IPS-20b (cell line): ENCODE measurements at regions not wholly inside any gene's neighbourhood (a gene's known extent, or its start where the extent isn't known, plus 50 kb on each side); places are given as distances from the start of the nearest gene placed in this dataset.

ENCODE experiments used
- H3K27ac ChIP-seq: one replicate; pipeline ENCODE4 v1.5.1; 2013; ENCODE audit warnings: low read length
- H3K27me3 ChIP-seq: 2 replicates; pipeline ENCODE4 v1.6.1; 2013; ENCODE audit warnings: mild to moderate bottlenecking, low read length, inconsistent platforms; ENCODE audit not compliant: insufficient read depth
- H3K36me3 ChIP-seq: 2 replicates; pipeline ENCODE4 v1.6.1; 2013; ENCODE audit warnings: low read depth, mild to moderate bottlenecking, inconsistent platforms, low read length, moderate library complexity; ENCODE audit not compliant: insufficient read depth
- H3K4me1 ChIP-seq: 2 replicates; pipeline ENCODE4 v1.6.1; 2013; ENCODE audit warnings: mild to moderate bottlenecking, control low read depth, inconsistent platforms, low read length, moderate library complexity; ENCODE audit not compliant: insufficient read depth
- H3K4me3 ChIP-seq: 2 replicates; pipeline ENCODE4 v1.5.1; 2013; ENCODE audit warnings: mild to moderate bottlenecking, low read length, inconsistent platforms
- H3K9ac ChIP-seq: 2 replicates; pipeline ENCODE4 v1.6.1; 2013; ENCODE audit warnings: low read depth, mild to moderate bottlenecking, inconsistent platforms, low read length, moderate library complexity
- H3K9me3 ChIP-seq: 2 replicates; pipeline ENCODE4 v1.6.1; 2013; ENCODE audit warnings: mild to moderate bottlenecking, low read depth, low read length, inconsistent platforms; ENCODE audit not compliant: insufficient read depth

DNA sequence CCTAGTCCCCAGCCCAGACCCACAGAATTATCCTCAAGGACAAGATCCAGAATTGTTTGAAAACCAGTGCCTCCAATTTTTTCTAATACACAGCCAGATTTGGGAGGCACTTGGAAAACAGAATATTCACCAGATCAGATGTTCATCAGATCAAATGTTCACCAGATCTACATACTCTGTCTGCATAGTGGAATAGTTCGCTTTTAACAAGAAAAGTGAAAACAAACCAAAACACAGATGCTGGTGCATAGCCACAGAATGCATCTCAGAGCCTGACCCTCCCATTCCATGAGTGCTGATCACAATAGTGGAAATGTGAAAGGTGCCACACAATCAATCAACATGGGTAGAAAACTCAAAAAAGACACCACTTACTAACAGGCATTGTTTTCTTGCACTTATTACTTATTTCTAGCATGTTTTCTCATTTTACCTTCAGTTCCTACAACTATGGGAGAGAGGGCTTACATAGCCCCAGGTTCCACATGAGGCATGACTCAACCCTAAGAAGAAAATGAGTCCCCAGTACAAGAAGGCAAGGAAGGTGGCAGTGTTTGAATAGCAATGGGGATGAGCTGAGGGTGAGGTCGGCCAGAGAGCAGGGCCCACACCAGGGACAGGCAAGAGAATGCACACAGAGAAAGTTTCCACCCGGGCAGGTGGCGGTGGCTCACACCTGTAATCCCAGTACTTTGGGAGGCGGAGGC is 432.7 kb upstream of the NFE2L3 start:
- Histone ChIP-seq H3K9me3 (no peaks in the 10 kb centered on the region), H3K9ac (no peak overlapping the region), H3K4me3 (no peak overlapping the region), H3K27ac (no peak overlapping the region), H3K27me3 (no peaks in the 10 kb centered on the region), H3K36me3 (no peaks in the 10 kb centered on the region), H3K4me1 (no peaks in the 10 kb centered on the region)

DNA sequence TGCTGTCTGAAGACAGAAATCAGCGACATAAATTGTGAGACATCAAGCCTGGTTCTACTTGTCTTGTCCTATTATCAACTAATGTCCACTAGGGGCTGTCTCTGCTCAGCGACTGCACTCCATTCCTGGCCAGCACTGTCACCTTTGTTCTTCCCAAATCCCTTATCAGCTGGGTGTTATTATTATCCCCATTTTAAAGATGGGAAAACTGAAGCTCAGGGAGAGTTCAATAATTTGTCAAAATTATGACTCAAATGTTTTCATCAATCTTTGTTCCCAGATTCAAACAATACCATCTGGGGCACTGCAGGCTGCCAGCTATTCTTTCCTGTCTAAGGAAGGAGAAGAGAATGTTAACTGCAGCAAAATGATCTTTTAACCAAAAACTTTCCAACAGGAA is 431.6 kb upstream of the NFE2L3 start:
- no peaks in the 10 kb centered on the region for H3K36me3 ChIP-seq
- no peak overlapping the region for H3K9ac ChIP-seq
- no peaks in the 10 kb centered on the region for H3K9me3 ChIP-seq
- no peaks in the 10 kb centered on the region for H3K27me3 ChIP-seq
- no peak overlapping the region for H3K4me3 ChIP-seq
- no peak overlapping the region for H3K27ac ChIP-seq
- H3K4me1 ChIP-seq, result peaks cover 1% of the 10 kb centered on the region; the same call in 1 of the 2 replicates

- H3K4me3 ChIP-seq, result no peak overlapping the region
- H3K9me3 ChIP-seq, result no peaks in the 10 kb centered on the region
- no peaks in the 10 kb centered on the region for H3K36me3 ChIP-seq
- H3K4me1 ChIP-seq, result peaks cover 21% of the 10 kb centered on the region
- H3K27ac ChIP-seq, result no peak overlapping the region
- H3K9ac ChIP-seq, result no peak overlapping the region
- no peaks in the 10 kb centered on the region for H3K27me3 ChIP-seq
These were observed 429.1 kb upstream of the NFE2L3 start for GRCh38 chr7:25722856-25723255.

DNA sequence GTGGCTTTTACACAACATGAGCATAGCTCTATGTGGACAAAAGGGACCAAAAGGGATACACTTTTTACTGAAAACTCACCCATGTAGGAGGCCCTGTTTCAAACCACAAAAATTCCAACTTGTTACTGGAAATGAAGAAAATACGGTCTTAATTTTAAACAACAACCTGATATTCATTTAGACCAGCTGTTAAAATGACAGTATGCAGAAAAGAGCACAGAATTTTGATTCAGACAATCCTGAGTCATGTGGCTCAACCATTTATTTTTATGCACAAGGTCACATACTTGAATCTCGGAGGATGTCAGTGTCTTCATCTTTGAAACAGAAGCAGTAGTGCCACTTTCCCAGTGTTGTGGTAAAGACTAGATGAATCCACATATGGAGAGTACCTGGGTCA is 426.5 kb upstream of the NFE2L3 start:
- H3K4me3 ChIP-seq, result no peak overlapping the region
- H3K27me3 ChIP-seq, result no peaks in the 10 kb centered on the region
- no peaks in the 10 kb centered on the region for H3K36me3 ChIP-seq
- H3K9me3 ChIP-seq, result no peaks in the 10 kb centered on the region
- no peak overlapping the region for H3K9ac ChIP-seq
- H3K4me1 ChIP-seq, result peaks cover 24% of the 10 kb centered on the region
- H3K27ac ChIP-seq, result no peak overlapping the region

GRCh38 chr7:25726170-25726780 is 425.7 kb upstream of the NFE2L3 start:
- Histone ChIP-seq H3K4me1 (peaks cover 31% of the 10 kb centered on the region), H3K27me3 (no peaks in the 10 kb centered on the region), H3K9me3 (no peaks in the 10 kb centered on the region), H3K9ac (no peak overlapping the region), H3K4me3 (peak overlapping the region; percentile 25; the same call in 1 of the 2 replicates), H3K27ac (no peak overlapping the region), H3K36me3 (no peaks in the 10 kb centered on the region)

- no peak overlapping the region for H3K9ac ChIP-seq
- no peak overlapping the region for H3K27ac ChIP-seq
- H3K4me3 ChIP-seq, result peak overlapping the region; percentile 25
- H3K36me3 ChIP-seq, result no peaks in the 10 kb centered on the region
- H3K4me1 ChIP-seq, result peaks cover 35% of the 10 kb centered on the region
- no peaks in the 10 kb centered on the region for H3K27me3 ChIP-seq
- H3K9me3 ChIP-seq, result no peaks in the 10 kb centered on the region
These were observed 425.2 kb upstream of the NFE2L3 start for GRCh38 chr7:25726781-25727311.

- H3K27ac ChIP-seq, result no peak overlapping the region
- peaks cover 41% of the 10 kb centered on the region for H3K4me1 ChIP-seq
- no peak overlapping the region for H3K4me3 ChIP-seq
- H3K27me3 ChIP-seq, result no peaks in the 10 kb centered on the region
- H3K9me3 ChIP-seq, result no peaks in the 10 kb centered on the region
- no peak overlapping the region for H3K9ac ChIP-seq
- H3K36me3 ChIP-seq, result no peaks in the 10 kb centered on the region
These were observed 424.6 kb upstream of the NFE2L3 start for GRCh38 chr7:25727446-25727845.

- H3K4me1 ChIP-seq, result peaks cover 42% of the 10 kb centered on the region
- H3K9ac ChIP-seq, result no peak overlapping the region
- no peaks in the 10 kb centered on the region for H3K9me3 ChIP-seq
- no peaks in the 10 kb centered on the region for H3K36me3 ChIP-seq
- H3K27ac ChIP-seq, result no peak overlapping the region
- H3K27me3 ChIP-seq, result no peaks in the 10 kb centered on the region
- no peak overlapping the region for H3K4me3 ChIP-seq
These were observed 424.1 kb upstream of the NFE2L3 start for GRCh38 chr7:25727876-25728275.

DNA sequence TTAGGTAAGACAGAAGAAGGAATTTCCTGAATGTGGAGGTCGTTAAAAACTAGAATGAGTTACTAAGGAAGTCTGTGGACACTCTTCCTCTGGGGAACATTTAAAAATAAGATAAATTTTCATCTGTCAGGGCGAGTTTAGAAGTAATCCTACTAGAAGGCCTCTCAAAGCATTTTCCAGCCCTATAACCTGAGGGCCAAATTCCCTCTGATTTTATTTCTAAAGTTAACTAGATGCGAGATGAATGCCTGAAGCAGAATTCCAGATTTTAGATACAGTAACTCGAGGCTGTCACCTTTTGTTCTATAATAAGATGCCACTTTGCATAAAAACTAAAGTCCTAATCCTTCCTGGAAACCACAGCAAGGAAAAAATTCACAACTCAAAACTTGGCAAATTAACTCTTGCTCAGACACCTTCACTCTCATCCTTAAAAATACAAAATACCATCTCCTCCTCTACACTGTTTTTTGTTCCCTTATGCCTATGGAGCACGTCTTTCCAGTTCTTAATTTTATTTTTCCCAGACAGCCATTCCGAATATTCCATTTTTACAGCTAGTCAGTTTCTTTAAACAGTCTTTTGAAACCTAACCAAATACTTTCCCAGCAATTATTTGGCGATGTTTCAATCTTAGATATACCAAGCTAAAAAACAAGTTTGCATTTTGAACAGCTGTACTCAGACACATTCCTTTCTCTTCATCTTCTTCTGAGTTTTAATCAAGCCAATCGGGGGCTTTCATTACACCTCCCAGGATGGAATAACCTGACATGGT is 420.7 kb upstream of the NFE2L3 start:
- Histone ChIP-seq H3K4me3 (no peak overlapping the region), H3K27ac (no peak overlapping the region), H3K36me3 (no peaks in the 10 kb centered on the region), H3K9me3 (no peaks in the 10 kb centered on the region; the same call in 1 of the 2 replicates), H3K27me3 (no peaks in the 10 kb centered on the region; the same call in 1 of the 2 replicates), H3K9ac (no peak overlapping the region), H3K4me1 (peaks cover 34% of the 10 kb centered on the region)

- H3K27me3 ChIP-seq, result no peaks in the 10 kb centered on the region; the same call in 1 of the 2 replicates
- no peak overlapping the region; the same call in 1 of the 2 replicates for H3K9ac ChIP-seq
- H3K4me3 ChIP-seq, result no peak overlapping the region; the same call in 1 of the 2 replicates
- H3K36me3 ChIP-seq, result no peaks in the 10 kb centered on the region
- no peak overlapping the region for H3K27ac ChIP-seq
- peaks cover 28% of the 10 kb centered on the region for H3K4me1 ChIP-seq
- H3K9me3 ChIP-seq, result no peaks in the 10 kb centered on the region; the same call in 1 of the 2 replicates
These were observed 420.2 kb upstream of the NFE2L3 start for GRCh38 chr7:25731846-25732245.

- Histone ChIP-seq H3K9ac (no peak overlapping the region), H3K4me1 (peaks cover 21% of the 10 kb centered on the region), H3K27me3 (no peaks in the 10 kb centered on the region; the same call in 1 of the 2 replicates), H3K4me3 (peak overlapping the region; percentile 31; the same call in 1 of the 2 replicates), H3K27ac (no peak overlapping the region), H3K9me3 (no peaks in the 10 kb centered on the region; the same call in 1 of the 2 replicates), H3K36me3 (no peaks in the 10 kb centered on the region)
These were observed 419.2 kb upstream of the NFE2L3 start for GRCh38 chr7:25732766-25733217.
